HG03469 (cell line): ENCODE measurements at regions not wholly inside any gene's neighbourhood (a gene's known extent, or its start where the extent isn't known, plus 50 kb on each side); places are given as distances from the start of the nearest gene placed in this dataset.
A peak's percentile ranks its signal among the peaks of the same experiment; 100 is the strongest.
"Not testable (repeated sequence)": the region's sequence is repeated elsewhere in the genome, so short reads cannot be mapped to it uniquely, and the experiment has no call there.

Experiments used
- ATAC-seq: cut with Tn5 transposase; IDR thresholded peaks from one replicate; pipeline ENCODE4 v1.9.1; 2021; ENCODE audit warnings: mild to moderate bottlenecking, moderate library complexity, moderate number of reproducible peaks; ENCODE audit not compliant: unreplicated experiment

GRCh38 chr18:12179029-12179428 lies 75.1 kb upstream of the CIDEA start:
- not testable (repeated sequence) for ATAC-seq

- ATAC-seq: not testable (repeated sequence)
Observed at GRCh38 chr18:12179697-12180577, 74.2 kb upstream of the CIDEA start.

- ATAC-seq: not testable (repeated sequence)
Observed at GRCh38 chr18:12198797-12199196, 55.4 kb upstream of the CIDEA start.

- peak; percentile 99 for ATAC-seq
Observed at GRCh38 chr18:12200186-12200585, 54.0 kb upstream of the CIDEA start.
